IMR-90 (cell line): ENCODE measurements at regions not wholly inside any gene's neighbourhood (a gene's known extent, or its start where the extent isn't known, plus 50 kb on each side); places are given as distances from the start of the nearest gene placed in this dataset.

ENCODE experiments used
- ATAC-seq: fragments of 200-7000 bp; cut with Tn5 transposase; 2 replicates; pipeline ENCODE4 v1.9.1; 2020; ENCODE audit warnings: low read depth, mild to moderate bottlenecking, moderate library complexity
- BruUV-seq: library from RNA; stranded (reverse); fragments of 400-500 nt; replicated peaks from 2 replicates; lab custom pipeline; 2021; lab: Mats Ljungman, UMichigan
- CTCF ChIA-PET: fragments of 300-600 bp; formaldehyde crosslinking; extraction: SDS; loops from one replicate; lab custom pipeline; 2021; ENCODE audit warnings: antibody characterized with exemption; lab: Yijun Ruan, JAX
- POLR2A ChIA-PET: fragments of 300-600 bp; sonication (Branson Sonifier 250); formaldehyde crosslinking; loops from one replicate; lab custom pipeline; 2022; ENCODE audit warnings: antibody characterized with exemption; ENCODE audit not compliant: unreplicated experiment; lab: Charles Lee
- DNase-seq: peaks from one replicate; pipeline ENCODE4 v3.0.0; 2013
- H2AFZ ChIP-seq: replicated peaks from 2 replicates; pipeline ENCODE3; 2013; ENCODE audit warnings: low read length, mild to moderate bottlenecking; ENCODE audit not compliant: poor library complexity
- H2AK5ac ChIP-seq: 2 replicates; pipeline ENCODE4 v1.6.1; 2013; ENCODE audit warnings: low read depth, low read length, inconsistent platforms
- H2AK9ac ChIP-seq: replicated peaks from 2 replicates; pipeline ENCODE3; 2013; ENCODE audit warnings: mild to moderate bottlenecking, low read depth, low read length, moderate library complexity; ENCODE audit not compliant: poor library complexity
- H2BK120ac ChIP-seq: 2 replicates; pipeline ENCODE4 v1.6.1; 2013; ENCODE audit warnings: low read depth, low read length, inconsistent platforms
- H2BK15ac ChIP-seq: 3 replicates; pipeline ENCODE4 v1.6.1; 2013; ENCODE audit warnings: low read depth, low read length, inconsistent platforms
- H2BK20ac ChIP-seq: 2 replicates; pipeline ENCODE4 v1.6.1; 2013; ENCODE audit warnings: low read depth, mild to moderate bottlenecking, inconsistent platforms, low read length, moderate library complexity
- H2BK5ac ChIP-seq: 2 replicates; pipeline ENCODE4 v1.6.1; 2013; ENCODE audit warnings: mild to moderate bottlenecking, low read depth, low read length, inconsistent platforms; ENCODE audit not compliant: poor library complexity, severe bottlenecking
- H3K14ac ChIP-seq: replicated peaks from 2 replicates; pipeline ENCODE4 v1.6.1; 2013; ENCODE audit warnings: low read depth, low read length, inconsistent platforms
- H3K18ac ChIP-seq: 2 replicates; pipeline ENCODE4 v1.6.1; 2013; ENCODE audit warnings: low read depth, low read length, control low read depth
- H3K23ac ChIP-seq: 2 replicates; pipeline ENCODE4 v1.6.1; 2013; ENCODE audit warnings: low read depth, low read length, inconsistent platforms
- H3K27ac ChIP-seq: 2 replicates; pipeline ENCODE4 v1.5.1; 2013; ENCODE audit warnings: mild to moderate bottlenecking, control low read depth, low read length; ENCODE audit not compliant: insufficient read depth
- H3K27me3 ChIP-seq: 2 replicates; pipeline ENCODE4 v1.6.1; 2013; ENCODE audit warnings: low read length; ENCODE audit not compliant: control insufficient read depth, insufficient read depth
- H3K36me3 ChIP-seq: 2 replicates; pipeline ENCODE4 v1.6.1; 2013; ENCODE audit warnings: low read length, mixed read lengths; ENCODE audit not compliant: control insufficient read depth, insufficient read depth
- H3K4ac ChIP-seq: 2 replicates; pipeline ENCODE4 v1.6.1; 2013; ENCODE audit warnings: low read depth, low read length, inconsistent platforms
- H3K4me1 ChIP-seq: 2 replicates; pipeline ENCODE4 v1.6.1; 2013; ENCODE audit warnings: low read length, mixed read lengths; ENCODE audit not compliant: control insufficient read depth, insufficient read depth
- H3K4me2 ChIP-seq: 2 replicates; pipeline ENCODE4 v1.6.1; 2013; ENCODE audit warnings: low read depth, mild to moderate bottlenecking, control low read depth, low read length, moderate library complexity
- H3K4me3 ChIP-seq: 2 replicates; pipeline ENCODE4 v1.5.1; 2013; ENCODE audit warnings: low read depth, mild to moderate bottlenecking, control low read depth, low read length, moderate library complexity; ENCODE audit not compliant: insufficient read depth
- H3K56ac ChIP-seq: 2 replicates; pipeline ENCODE4 v1.6.1; 2013; ENCODE audit warnings: low read length, inconsistent platforms; ENCODE audit not compliant: insufficient read depth; ENCODE audit errors: extremely low read depth
- H3K79me1 ChIP-seq, 2 experiments: 2 replicates each; pipeline ENCODE4 v1.6.1; 2013; ENCODE audit warnings: low read length in 2 of 2, inconsistent platforms in 1 of 2, low read depth in 1 of 2
- H3K9ac ChIP-seq: 2 replicates; pipeline ENCODE4 v1.6.1; 2013; ENCODE audit warnings: low read depth, low read length, control low read depth
- H3K9me1 ChIP-seq: 2 replicates; pipeline ENCODE4 v1.6.1; 2013; ENCODE audit warnings: low read length, inconsistent platforms; ENCODE audit not compliant: insufficient read depth
- H3K9me3 ChIP-seq: 2 replicates; pipeline ENCODE4 v1.6.1; 2013; ENCODE audit warnings: low read length; ENCODE audit not compliant: control insufficient read depth, insufficient read depth
- H4K20me1 ChIP-seq: 2 replicates; pipeline ENCODE4 v1.6.1; 2013; ENCODE audit warnings: low read length, inconsistent platforms; ENCODE audit not compliant: insufficient read depth
- H4K5ac ChIP-seq: 2 replicates; pipeline ENCODE4 v1.6.1; 2013; ENCODE audit warnings: mild to moderate bottlenecking, low read depth, low read length, control low read depth
- H4K8ac ChIP-seq, 2 experiments: 2 replicates each; pipeline ENCODE4 v1.6.1; 2013; ENCODE audit warnings: low read depth in 2 of 2, low read length in 2 of 2, control low read depth in 1 of 2, inconsistent platforms in 1 of 2
- H4K91ac ChIP-seq: 2 replicates; pipeline ENCODE4 v1.6.1; 2013; ENCODE audit warnings: low read depth, low read length, inconsistent platforms; ENCODE audit not compliant: insufficient read depth
- BHLHE40 ChIP-seq: fragments of 150-350 bp; IDR thresholded peaks from 2 replicates; pipeline ENCODE4 v1.6.1; 2016; ENCODE audit warnings: mild to moderate bottlenecking, low read depth, low read length
- CEBPB ChIP-seq: IDR thresholded peaks from 2 replicates; pipeline ENCODE4 v1.6.1; 2012; ENCODE audit warnings: low read depth, low read length, improper control_type of control experiment
- CHD1 ChIP-seq: IDR thresholded peaks from 2 replicates; pipeline ENCODE4 v1.6.1; 2012; ENCODE audit warnings: low read depth, low read length, improper control_type of control experiment
- CTCF ChIP-seq: conservative IDR thresholded peaks from 2 replicates; pipeline ENCODE4 v1.5.1; 2012; ENCODE audit warnings: mild to moderate bottlenecking, low read depth, low read length, improper control_type of control experiment
- FOS ChIP-seq: fragments of 150-350 bp; IDR thresholded peaks from 2 replicates; pipeline ENCODE4 v1.6.1; 2016; ENCODE audit warnings: low read depth, low read length
- MAFK ChIP-seq: IDR thresholded peaks from 2 replicates; pipeline ENCODE4 v1.6.1; 2012; ENCODE audit warnings: low read depth, low read length, improper control_type of control experiment
- MAZ ChIP-seq: IDR thresholded peaks from 2 replicates; pipeline ENCODE4 v1.6.1; 2012; ENCODE audit warnings: low read depth, mild to moderate bottlenecking, low read length, improper control_type of control experiment, moderate library complexity, borderline replicate concordance
- MXI1 ChIP-seq: IDR thresholded peaks from 2 replicates; pipeline ENCODE4 v1.6.1; 2012; ENCODE audit warnings: low read depth, mild to moderate bottlenecking, low read length, moderate library complexity, borderline replicate concordance
- NFE2L2 ChIP-seq: fragments of 150-350 bp; IDR thresholded peaks from 2 replicates; pipeline ENCODE4 v1.6.1; 2016; ENCODE audit warnings: low read depth, mild to moderate bottlenecking, low read length
- POLR2A ChIP-seq: IDR thresholded peaks from 2 replicates; pipeline ENCODE4 v1.6.1; 2012; ENCODE audit warnings: mild to moderate bottlenecking, low read depth, low read length
- RAD21 ChIP-seq: IDR thresholded peaks from 2 replicates; pipeline ENCODE4 v1.6.1; 2012; ENCODE audit warnings: low read length, improper control_type of control experiment
- RCOR1 ChIP-seq: IDR thresholded peaks from 2 replicates; pipeline ENCODE4 v1.6.1; 2012; ENCODE audit warnings: mild to moderate bottlenecking, low read length, improper control_type of control experiment; ENCODE audit not compliant: insufficient replicate concordance
- RFX5 ChIP-seq: IDR thresholded peaks from 2 replicates; pipeline ENCODE4 v1.8.0; 2012; ENCODE audit warnings: low read depth, mild to moderate bottlenecking, low read length, moderate library complexity
- SMC3 ChIP-seq: fragments of 150-350 bp; IDR thresholded peaks from 2 replicates; pipeline ENCODE4 v1.6.1; 2016; ENCODE audit warnings: low read depth, mild to moderate bottlenecking, antibody characterized with exemption, low read length, moderate library complexity
- WGBS, 2 experiments: methylation state at CpG; one replicate each; pipeline versions ENCODE4 v1.1.5 to v1.1.7; 2013; ENCODE audit warnings: missing lambda C conversion rate in 2 of 2; ENCODE audit not compliant: insufficient read length in 1 of 2; ENCODE audit errors: extremely low coverage in 2 of 2; 5-methylcytosine and 5-hydroxymethylcytosine counted together
- dilution Hi-C: fragments of 300-500 bp; cut with HindIII; formaldehyde crosslinking; loops from one replicate; pipeline ENCODE4 v1.14.3; 2018; ENCODE audit warnings: low sequenced_read_pairs; ENCODE audit not compliant: unreplicated experiment
- in situ Hi-C: fragments of 300-500 bp; cut with MboI; formaldehyde crosslinking; loops from 3 replicates; pipeline ENCODE4 v1.14.3; 2019; ENCODE audit warnings: low sequenced_read_pairs, inconsistent platforms, mixed read lengths
- intact Hi-C: fragments of 100-400 bp; cut with micrococcal nuclease; formaldehyde crosslinking; loops from 2 replicates; pipeline ENCODE4 v1.10.0; 2022
- TF ChIP-seq, protein P1 (sequence below): fragments of 150-350 bp; IDR thresholded peaks from 2 replicates; pipeline ENCODE4 v1.6.1; 2017; ENCODE audit warnings: mild to moderate bottlenecking, antibody characterized with exemption, low read length, low read depth
- TF ChIP-seq, protein P2 (sequence below): fragments of 150-350 bp; IDR thresholded peaks from 2 replicates; pipeline ENCODE4 v1.6.1; 2016; ENCODE audit warnings: low read depth, mild to moderate bottlenecking, low read length, moderate library complexity, borderline replicate concordance

GRCh38 chr10:128304271-128304670 lies 178.0 kb upstream of the MKI67 start:
- H2AK9ac ChIP-seq: no peak overlapping the region
- intact Hi-C loops: no loop called here
- no peak for ATAC-seq
- no peaks in the 10 kb centered on the region for H3K36me3 ChIP-seq
- no peak overlapping the region for H2BK120ac ChIP-seq
- no peak overlapping the region for H2BK5ac ChIP-seq
- DNase-seq: no peak
- no peak overlapping the region for H3K18ac ChIP-seq
- no peak overlapping the region for H2AFZ ChIP-seq
- no peak overlapping the region for H3K56ac ChIP-seq
- H3K14ac ChIP-seq: no peak overlapping the region
- POLR2A ChIA-PET: no interaction called here
- no peak overlapping the region for H2BK15ac ChIP-seq
- H3K23ac ChIP-seq: no peak overlapping the region
- H4K5ac ChIP-seq: no peak overlapping the region
- peaks cover 43% of the 10 kb centered on the region for H3K9me3 ChIP-seq
- no peak overlapping the region for H3K4ac ChIP-seq
- no peaks in the 10 kb centered on the region for H4K20me1 ChIP-seq
- H3K4me1 ChIP-seq: no peaks in the 10 kb centered on the region
- H2BK20ac ChIP-seq: no peak overlapping the region
- H3K4me3 ChIP-seq: no peak overlapping the region
- no CpG with 5 or more reads among the region's 5 CpGs for WGBS, 2 experiments
- no peak overlapping the region for H3K27ac ChIP-seq
- dilution Hi-C loops: no loop called here
- no peaks in the 10 kb centered on the region for H3K27me3 ChIP-seq
- in situ Hi-C loops: no loop called here
- H3K79me1 ChIP-seq: no peaks in the 10 kb centered on the region
- no peaks in the 10 kb centered on the region for H3K9me1 ChIP-seq
- no TSS peak for BruUV-seq
- TF ChIP-seq RFX5 (no peak), MAZ (no peak), NFE2L2 (no peak), MXI1 (no peak), POLR2A (no peak), CTCF (no peak), CEBPB (no peak), SMC3 (no peak), CHD1 (no peak), BHLHE40 (no peak), RCOR1 (no peak), RAD21 (no peak), FOS (no peak), MAFK (no peak)
- TF ChIP-seq, protein P1, sequence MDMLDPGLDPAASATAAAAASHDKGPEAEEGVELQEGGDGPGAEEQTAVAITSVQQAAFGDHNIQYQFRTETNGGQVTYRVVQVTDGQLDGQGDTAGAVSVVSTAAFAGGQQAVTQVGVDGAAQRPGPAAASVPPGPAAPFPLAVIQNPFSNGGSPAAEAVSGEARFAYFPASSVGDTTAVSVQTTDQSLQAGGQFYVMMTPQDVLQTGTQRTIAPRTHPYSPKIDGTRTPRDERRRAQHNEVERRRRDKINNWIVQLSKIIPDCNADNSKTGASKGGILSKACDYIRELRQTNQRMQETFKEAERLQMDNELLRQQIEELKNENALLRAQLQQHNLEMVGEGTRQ: no peak
- TF ChIP-seq, protein P2, sequence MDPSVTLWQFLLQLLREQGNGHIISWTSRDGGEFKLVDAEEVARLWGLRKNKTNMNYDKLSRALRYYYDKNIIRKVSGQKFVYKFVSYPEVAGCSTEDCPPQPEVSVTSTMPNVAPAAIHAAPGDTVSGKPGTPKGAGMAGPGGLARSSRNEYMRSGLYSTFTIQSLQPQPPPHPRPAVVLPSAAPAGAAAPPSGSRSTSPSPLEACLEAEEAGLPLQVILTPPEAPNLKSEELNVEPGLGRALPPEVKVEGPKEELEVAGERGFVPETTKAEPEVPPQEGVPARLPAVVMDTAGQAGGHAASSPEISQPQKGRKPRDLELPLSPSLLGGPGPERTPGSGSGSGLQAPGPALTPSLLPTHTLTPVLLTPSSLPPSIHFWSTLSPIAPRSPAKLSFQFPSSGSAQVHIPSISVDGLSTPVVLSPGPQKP: no peak
- H4K8ac ChIP-seq: no peak overlapping the region
- H3K9ac ChIP-seq: no peak overlapping the region
- CTCF ChIA-PET: no interaction called here
- H3K4me2 ChIP-seq: no peak overlapping the region
- no peak overlapping the region for H4K91ac ChIP-seq
- H2AK5ac ChIP-seq: no peak overlapping the region
